ENCODE measurements at regions not wholly inside any gene's neighbourhood (a gene's known extent, or its start where the extent isn't known, plus 50 kb on each side); places are given as distances from the start of the nearest gene placed in this dataset.

- intact Hi-C loops (cut with micrococcal nuclease; ENCODE audit: unreplicated experiment) = no loop called here
- H3K27me3 Mint-ChIP-seq (ENCODE audit: unreplicated experiment) = no peaks in the 10 kb centered on the region
- BruUV-seq (replicated peaks) = no TSS peak
- peaks cover 7% of the 10 kb centered on the region for H3K9me3 Mint-ChIP-seq (ENCODE audit: low read depth, unreplicated experiment)
- CTCF ChIA-PET = no interaction called here
- H3K4me1 Mint-ChIP-seq (ENCODE audit: low read depth, unreplicated experiment) = peaks cover 16% of the 10 kb centered on the region
- peak overlapping the region; percentile 5 for H3K27ac Mint-ChIP-seq (ENCODE audit: unreplicated experiment)
- H3K4me3 Mint-ChIP-seq (ENCODE audit: low read depth, unreplicated experiment) = no peak overlapping the region
- no peaks in the 10 kb centered on the region for H3K36me3 Mint-ChIP-seq (ENCODE audit: insufficient read depth, unreplicated experiment)
- no peak for TF ChIP-seq CTCF (IDR thresholded peaks at IDR 0.05; ENCODE audit: unreplicated experiment)
- no peak for DNase-seq
These were observed 67.9 kb upstream of the CHL1 start for GRCh38 chr3:128515-129172.

- CTCF ChIA-PET = no interaction called here
- intact Hi-C loops (cut with micrococcal nuclease; ENCODE audit: unreplicated experiment) = no loop called here
- no peaks in the 10 kb centered on the region for H3K27me3 Mint-ChIP-seq (ENCODE audit: unreplicated experiment)
- no peaks in the 10 kb centered on the region for H3K36me3 Mint-ChIP-seq (ENCODE audit: insufficient read depth, unreplicated experiment)
- no peak for DNase-seq
- H3K4me1 Mint-ChIP-seq (ENCODE audit: low read depth, unreplicated experiment) = no peaks in the 10 kb centered on the region
- peaks cover 3% of the 10 kb centered on the region for H3K9me3 Mint-ChIP-seq (ENCODE audit: low read depth, unreplicated experiment)
- no peak overlapping the region for H3K27ac Mint-ChIP-seq (ENCODE audit: unreplicated experiment)
- BruUV-seq (replicated peaks) = no TSS peak
- no peak for TF ChIP-seq CTCF (IDR thresholded peaks at IDR 0.05; ENCODE audit: unreplicated experiment)
- no peak overlapping the region for H3K4me3 Mint-ChIP-seq (ENCODE audit: low read depth, unreplicated experiment)
These were observed 65.2 kb upstream of the CHL1 start for GRCh38 chr3:131151-131888.

- no peak overlapping the region for H3K27ac Mint-ChIP-seq (ENCODE audit: unreplicated experiment)
- DNase-seq = no peak
- no peaks in the 10 kb centered on the region for H3K4me1 Mint-ChIP-seq (ENCODE audit: low read depth, unreplicated experiment)
- CTCF ChIA-PET = no interaction called here
- no peaks in the 10 kb centered on the region for H3K36me3 Mint-ChIP-seq (ENCODE audit: insufficient read depth, unreplicated experiment)
- H3K4me3 Mint-ChIP-seq (ENCODE audit: low read depth, unreplicated experiment) = no peak overlapping the region
- intact Hi-C loops (cut with micrococcal nuclease; ENCODE audit: unreplicated experiment) = no loop called here
- peaks cover 3% of the 10 kb centered on the region for H3K9me3 Mint-ChIP-seq (ENCODE audit: low read depth, unreplicated experiment)
- no TSS peak for BruUV-seq (replicated peaks)
- TF ChIP-seq CTCF (IDR thresholded peaks at IDR 0.05; ENCODE audit: unreplicated experiment) = no peak
- no peaks in the 10 kb centered on the region for H3K27me3 Mint-ChIP-seq (ENCODE audit: unreplicated experiment)
These were observed 64.2 kb upstream of the CHL1 start for GRCh38 chr3:132378-132777.

- intact Hi-C loops (cut with micrococcal nuclease; ENCODE audit: unreplicated experiment) = no loop called here
- peaks cover 3% of the 10 kb centered on the region for H3K9me3 Mint-ChIP-seq (ENCODE audit: low read depth, unreplicated experiment)
- BruUV-seq (replicated peaks) = no TSS peak
- no peaks in the 10 kb centered on the region for H3K36me3 Mint-ChIP-seq (ENCODE audit: insufficient read depth, unreplicated experiment)
- H3K27me3 Mint-ChIP-seq (ENCODE audit: unreplicated experiment) = no peaks in the 10 kb centered on the region
- no peak overlapping the region for H3K27ac Mint-ChIP-seq (ENCODE audit: unreplicated experiment)
- no peak for DNase-seq
- CTCF ChIA-PET = no interaction called here
- no peak for TF ChIP-seq CTCF (IDR thresholded peaks at IDR 0.05; ENCODE audit: unreplicated experiment)
- H3K4me3 Mint-ChIP-seq (ENCODE audit: low read depth, unreplicated experiment) = no peak overlapping the region
- H3K4me1 Mint-ChIP-seq (ENCODE audit: low read depth, unreplicated experiment) = no peaks in the 10 kb centered on the region
These were observed 63.7 kb upstream of the CHL1 start for GRCh38 chr3:132904-133303.

Measured in Calu3 (cell line).